HCT116 (cell line): ENCODE measurements at regions not wholly inside any gene's neighbourhood (a gene's known extent, or its start where the extent isn't known, plus 50 kb on each side); places are given as distances from the start of the nearest gene placed in this dataset.

Experiments
- CBX3 ChIP-seq: IDR thresholded peaks from 2 replicates; pipeline ENCODE4 v1.6.1; 2012; ENCODE audit warnings: low read depth
- CEBPB ChIP-seq: IDR thresholded peaks from 2 replicates; pipeline ENCODE4 v1.6.1; 2012; ENCODE audit warnings: low read depth
- CTCF ChIP-seq, 3 experiments: fragments of 200-600 bp in 1 of 3; sonication (generic) in 1 of 3; IDR thresholded peaks in 2 of 3; conservative IDR thresholded peaks in 1 of 3; 2 replicates each; pipeline ENCODE4 v1.5.1; 2012 to 2017; ENCODE audit warnings: low read depth in 2 of 3, low read length in 2 of 3, antibody characterized with exemption in 1 of 3, borderline replicate concordance in 1 of 3, control low read depth in 1 of 3, mild to moderate bottlenecking in 1 of 3, mixed read lengths in 1 of 3, mixed run types in 1 of 3, moderate library complexity in 1 of 3; ENCODE audit not compliant: insufficient read depth in 1 of 3
- EZH2 ChIP-seq: fragments of 200-600 bp; sonication (generic); IDR thresholded peaks from 2 replicates; pipeline ENCODE4 v1.6.1; 2017; ENCODE audit warnings: antibody characterized with exemption, mixed run types
- EZH2phosphoT487 ChIP-seq: fragments of 200-600 bp; IDR thresholded peaks from 2 replicates; pipeline ENCODE4 v1.6.1; 2018; ENCODE audit warnings: antibody characterized with exemption, borderline replicate concordance
- MAX ChIP-seq: IDR thresholded peaks from 2 replicates; pipeline ENCODE4 v1.6.1; 2012
- POLR2A ChIP-seq: IDR thresholded peaks from 2 replicates; pipeline ENCODE4 v1.7.0; 2011; ENCODE audit warnings: borderline replicate concordance; ENCODE audit not compliant: insufficient read depth, insufficient read length; ENCODE audit errors: extremely low read depth
- POLR2AphosphoS5 ChIP-seq: IDR thresholded peaks from 2 replicates; pipeline ENCODE4 v1.6.1; 2011; ENCODE audit warnings: mild to moderate bottlenecking, low read depth, low read length, moderate library complexity
- RAD21 ChIP-seq: IDR thresholded peaks from 2 replicates; pipeline ENCODE4 v1.6.1; 2012; ENCODE audit warnings: low read depth, mild to moderate bottlenecking
- REST ChIP-seq: IDR thresholded peaks from 2 replicates; pipeline ENCODE4 v1.6.1; 2012; ENCODE audit warnings: low read depth
- SIN3A ChIP-seq: IDR thresholded peaks from 2 replicates; pipeline ENCODE4 v1.6.1; 2012; ENCODE audit warnings: low read depth
- YY1 ChIP-seq: IDR thresholded peaks from 2 replicates; pipeline ENCODE4 v1.6.1; 2011; ENCODE audit warnings: low read length, low read depth, moderate library complexity, mild to moderate bottlenecking; ENCODE audit not compliant: insufficient replicate concordance; ENCODE audit errors: extremely low read depth

GRCh38 chr6:109300874-109301273 lies 81.4 kb downstream of the CD164 start:
- no peak for TF ChIP-seq CTCF (IDR thresholded peaks at IDR 0.05 in 2 of 3, conservative IDR thresholded peaks at IDR 0.05 in 1 of 3; ENCODE audit: borderline replicate concordance in 1 of 3, insufficient read depth in 1 of 3, low read depth in 2 of 3, low read length in 2 of 3)
- TF ChIP-seq REST = no peak
- no peak for TF ChIP-seq POLR2A
- no peak for TF ChIP-seq EZH2
- no peak for TF ChIP-seq SIN3A
- no peak for TF ChIP-seq EZH2phosphoT487
- no peak for TF ChIP-seq RAD21
- TF ChIP-seq CBX3 = no peak
- no peak for TF ChIP-seq YY1
- no peak for TF ChIP-seq POLR2AphosphoS5
- TF ChIP-seq MAX = no peak
- no peak for TF ChIP-seq CEBPB
